ENCODE measurements at regions not wholly inside any gene's neighbourhood (a gene's known extent, or its start where the extent isn't known, plus 50 kb on each side); places are given as distances from the start of the nearest gene placed in this dataset.
A peak's percentile ranks its signal among the peaks of the same experiment; 100 is the strongest.

DNA sequence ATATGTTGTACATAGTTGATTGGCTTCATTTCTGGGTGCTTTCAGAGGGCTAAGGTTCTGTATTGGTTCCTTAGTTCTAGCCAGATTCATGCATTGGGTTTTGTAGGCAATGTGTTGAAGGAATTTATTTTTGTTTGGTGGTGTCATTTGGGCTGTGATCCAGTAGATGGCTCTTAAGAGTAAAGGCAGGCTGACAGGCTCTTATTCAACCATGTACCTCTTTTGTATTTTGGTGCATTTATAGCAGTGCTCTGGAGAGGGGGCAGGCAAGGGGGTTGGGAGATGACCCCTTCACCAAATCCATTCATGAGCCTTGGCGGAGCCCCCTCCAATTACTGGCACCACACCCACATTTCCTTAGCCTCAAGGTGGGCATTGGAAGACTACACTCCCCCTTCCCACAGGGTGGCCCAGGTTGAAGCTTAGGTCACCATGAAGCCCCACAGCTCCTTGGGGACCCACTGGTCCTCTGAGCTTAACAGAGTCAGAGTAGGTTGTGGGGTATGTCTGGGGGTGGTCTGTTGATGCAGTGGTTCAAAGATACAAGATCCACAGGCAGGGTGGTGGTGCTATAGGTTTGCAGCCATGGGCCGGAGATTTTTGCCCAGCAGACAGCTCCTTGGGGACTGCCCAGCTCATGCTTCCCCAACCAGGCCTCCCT, 143.0 kb upstream of the GNPDA2 start:
- Histone ChIP-seq H2BK5ac (ENCODE audit: low read length) (no peak overlapping the region), H2BK15ac (replicated peaks; ENCODE audit: low read depth) (no peak overlapping the region), H3K27ac (ENCODE audit: low read depth, low read length) (no peak overlapping the region), H3K27me3 (ENCODE audit: insufficient read depth, low read length, poor library complexity) (no peaks in the 10 kb centered on the region), H3K9ac (ENCODE audit: low read length) (no peak overlapping the region), H3K4me3 (ENCODE audit: low read length) (no peak overlapping the region), H3K18ac (ENCODE audit: low read length) (no peak overlapping the region), H4K5ac (ENCODE audit: low read length) (no peak overlapping the region), H2AK5ac (ENCODE audit: low read length) (no peak overlapping the region), H3K56ac (ENCODE audit: low read length) (no peak overlapping the region), H3K36me3 (ENCODE audit: control insufficient read depth, insufficient read depth, low read length) (no peaks in the 10 kb centered on the region), H3K4me2 (ENCODE audit: low read length) (no peak overlapping the region), H4K8ac (ENCODE audit: low read depth, low read length) (no peak overlapping the region), H2BK120ac (ENCODE audit: low read depth, low read length) (no peak overlapping the region), H3K79me1 (ENCODE audit: low read length) (no peaks in the 10 kb centered on the region), H3K4ac (ENCODE audit: low read depth, low read length) (no peak overlapping the region), H3K4me1 (ENCODE audit: control insufficient read depth, low read depth, low read length) (no peaks in the 10 kb centered on the region), H3K79me2 (ENCODE audit: control insufficient read depth, insufficient read depth, low read length) (no peaks in the 10 kb centered on the region), H3K23ac (ENCODE audit: low read length) (no peak overlapping the region)
- peak; percentile 48 for DNase-seq
- WGBS (ENCODE audit: extremely low coverage, insufficient coverage, low lambda C conversion rate), result no CpG with 5 or more reads among the region's 2 CpGs

DNA sequence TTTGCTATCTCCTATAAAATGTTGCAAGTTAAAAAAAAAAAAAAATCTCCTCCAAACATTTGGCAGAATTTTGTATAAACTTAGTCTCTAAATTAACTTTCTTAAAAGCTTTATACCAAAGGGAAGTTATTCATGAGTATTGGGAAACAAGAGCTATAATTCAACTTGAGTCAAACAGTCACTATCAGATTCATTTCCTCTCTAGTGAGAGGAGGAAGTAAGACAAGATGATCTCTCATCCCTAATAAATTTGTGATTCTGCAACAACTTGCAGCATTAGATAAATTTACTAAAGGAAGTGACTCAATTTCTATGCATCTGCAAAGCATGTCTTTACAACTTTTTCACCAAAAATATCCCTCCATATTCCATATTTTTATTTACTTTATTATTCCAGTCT, 135.4 kb upstream of the GNPDA2 start:
- H2BK15ac ChIP-seq (replicated peaks; ENCODE audit: low read depth), result no peak overlapping the region
- H2BK120ac ChIP-seq (ENCODE audit: low read depth, low read length), result no peak overlapping the region
- no peaks in the 10 kb centered on the region for H3K36me3 ChIP-seq (ENCODE audit: control insufficient read depth, insufficient read depth, low read length)

DNA sequence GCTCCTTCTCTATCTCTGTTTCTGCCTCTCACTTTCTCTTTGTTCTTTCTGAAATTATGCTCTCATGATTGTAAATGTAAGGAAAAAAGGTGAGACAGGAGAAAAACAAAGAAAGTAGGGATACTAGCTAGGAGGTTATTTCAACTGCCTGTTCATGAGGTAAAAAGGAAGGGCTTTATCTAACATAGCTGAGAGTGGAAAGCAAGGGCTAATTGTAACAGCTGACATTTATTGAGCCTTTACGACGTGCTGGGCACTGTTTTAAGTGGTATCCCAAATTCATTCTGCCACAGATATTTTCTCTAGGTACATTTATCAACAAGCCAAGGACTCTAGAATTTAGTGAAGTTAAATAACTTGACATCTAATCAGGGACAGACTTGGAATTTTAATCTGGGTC, 133.1 kb upstream of the GNPDA2 start:
- H2BK15ac ChIP-seq (replicated peaks; ENCODE audit: low read depth), result no peak overlapping the region
- H4K5ac ChIP-seq (ENCODE audit: low read length), result no peak overlapping the region
- H3K36me3 ChIP-seq (ENCODE audit: control insufficient read depth, insufficient read depth, low read length), result no peaks in the 10 kb centered on the region
- H3K4me1 ChIP-seq (ENCODE audit: control insufficient read depth, low read depth, low read length), result peaks cover 5% of the 10 kb centered on the region
- no peak overlapping the region for H3K23ac ChIP-seq (ENCODE audit: low read length)
- H2BK120ac ChIP-seq (ENCODE audit: low read depth, low read length), result peak overlapping the region; percentile 73
- no peak overlapping the region for H2AK5ac ChIP-seq (ENCODE audit: low read length)
- H3K4me3 ChIP-seq (ENCODE audit: low read length), result no peak overlapping the region
- H2BK5ac ChIP-seq (ENCODE audit: low read length), result no peak overlapping the region
- no peak overlapping the region for H4K8ac ChIP-seq (ENCODE audit: low read depth, low read length)
- no peak overlapping the region for H3K9ac ChIP-seq (ENCODE audit: low read length)
- DNase-seq, result no peak
- no peak overlapping the region for H3K4ac ChIP-seq (ENCODE audit: low read depth, low read length)
- no peaks in the 10 kb centered on the region for H3K27me3 ChIP-seq (ENCODE audit: insufficient read depth, low read length, poor library complexity)
- H3K18ac ChIP-seq (ENCODE audit: low read length), result no peak overlapping the region
- no peak overlapping the region for H3K4me2 ChIP-seq (ENCODE audit: low read length)
- H3K27ac ChIP-seq (ENCODE audit: low read depth, low read length), result no peak overlapping the region
- H3K79me1 ChIP-seq (ENCODE audit: low read length), result no peaks in the 10 kb centered on the region
- H3K79me2 ChIP-seq (ENCODE audit: control insufficient read depth, insufficient read depth, low read length), result no peaks in the 10 kb centered on the region
- no CpG with 5 or more reads among the region's 2 CpGs for WGBS (ENCODE audit: extremely low coverage, insufficient coverage, low lambda C conversion rate)
- no peak overlapping the region for H3K56ac ChIP-seq (ENCODE audit: low read length)

More for the DNA sequence above, 135.4 kb upstream of the GNPDA2 start:
- H3K79me1 ChIP-seq (ENCODE audit: low read length), result no peaks in the 10 kb centered on the region
- H3K27ac ChIP-seq (ENCODE audit: low read depth, low read length), result no peak overlapping the region
- H3K4me3 ChIP-seq (ENCODE audit: low read length), result no peak overlapping the region
- no peak overlapping the region for H4K8ac ChIP-seq (ENCODE audit: low read depth, low read length)
- no peak overlapping the region for H3K18ac ChIP-seq (ENCODE audit: low read length)
- H3K79me2 ChIP-seq (ENCODE audit: control insufficient read depth, insufficient read depth, low read length), result no peaks in the 10 kb centered on the region
- no peak overlapping the region for H3K4ac ChIP-seq (ENCODE audit: low read depth, low read length)
- no peak overlapping the region for H3K4me2 ChIP-seq (ENCODE audit: low read length)
- no peak overlapping the region for H4K5ac ChIP-seq (ENCODE audit: low read length)
- H2AK5ac ChIP-seq (ENCODE audit: low read length), result no peak overlapping the region
- H3K4me1 ChIP-seq (ENCODE audit: control insufficient read depth, low read depth, low read length), result peaks cover 5% of the 10 kb centered on the region
- H3K23ac ChIP-seq (ENCODE audit: low read length), result no peak overlapping the region
- no peak overlapping the region for H3K56ac ChIP-seq (ENCODE audit: low read length)
- H3K27me3 ChIP-seq (ENCODE audit: insufficient read depth, low read length, poor library complexity), result no peaks in the 10 kb centered on the region
- H3K9ac ChIP-seq (ENCODE audit: low read length), result no peak overlapping the region
- no peak overlapping the region for H2BK5ac ChIP-seq (ENCODE audit: low read length)
- no peak for DNase-seq

DNA sequence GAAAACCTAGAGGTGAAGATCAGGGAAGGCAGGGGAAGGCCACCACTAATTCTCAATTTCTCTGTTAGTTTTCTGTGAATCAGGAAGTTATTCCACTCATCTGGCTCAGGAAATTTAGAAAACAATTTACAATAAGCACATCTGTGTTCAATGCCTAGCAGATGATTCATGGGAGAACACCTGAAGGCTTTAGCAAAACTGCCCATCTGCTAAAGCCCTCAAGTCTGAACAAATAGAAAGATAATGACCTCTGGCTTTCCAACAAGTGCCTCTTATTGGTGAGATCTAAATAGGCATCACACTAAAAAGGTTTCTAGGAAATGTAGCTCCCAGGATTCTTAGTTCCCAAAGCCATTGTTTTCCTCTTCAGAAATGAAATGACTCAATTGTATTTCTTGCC, 122.1 kb upstream of the GNPDA2 start:
- Histone ChIP-seq H3K23ac (ENCODE audit: low read length) (no peak overlapping the region), H3K36me3 (ENCODE audit: control insufficient read depth, insufficient read depth, low read length) (no peaks in the 10 kb centered on the region), H3K4me2 (ENCODE audit: low read length) (no peak overlapping the region), H3K27ac (ENCODE audit: low read depth, low read length) (no peak overlapping the region), H3K4me1 (ENCODE audit: control insufficient read depth, low read depth, low read length) (no peaks in the 10 kb centered on the region), H3K27me3 (ENCODE audit: insufficient read depth, low read length, poor library complexity) (no peaks in the 10 kb centered on the region), H3K4ac (ENCODE audit: low read depth, low read length) (no peak overlapping the region), H4K8ac (ENCODE audit: low read depth, low read length) (no peak overlapping the region), H3K18ac (ENCODE audit: low read length) (no peak overlapping the region), H2BK120ac (ENCODE audit: low read depth, low read length) (no peak overlapping the region), H2BK5ac (ENCODE audit: low read length) (no peak overlapping the region), H3K9ac (ENCODE audit: low read length) (no peak overlapping the region), H4K5ac (ENCODE audit: low read length) (no peak overlapping the region), H3K4me3 (ENCODE audit: low read length) (no peak overlapping the region), H3K56ac (ENCODE audit: low read length) (no peak overlapping the region), H3K79me2 (ENCODE audit: control insufficient read depth, insufficient read depth, low read length) (no peaks in the 10 kb centered on the region), H2BK15ac (replicated peaks; ENCODE audit: low read depth) (no peak overlapping the region), H2AK5ac (ENCODE audit: low read length) (no peak overlapping the region), H3K79me1 (ENCODE audit: low read length) (no peaks in the 10 kb centered on the region)
- DNase-seq, result no peak

DNA sequence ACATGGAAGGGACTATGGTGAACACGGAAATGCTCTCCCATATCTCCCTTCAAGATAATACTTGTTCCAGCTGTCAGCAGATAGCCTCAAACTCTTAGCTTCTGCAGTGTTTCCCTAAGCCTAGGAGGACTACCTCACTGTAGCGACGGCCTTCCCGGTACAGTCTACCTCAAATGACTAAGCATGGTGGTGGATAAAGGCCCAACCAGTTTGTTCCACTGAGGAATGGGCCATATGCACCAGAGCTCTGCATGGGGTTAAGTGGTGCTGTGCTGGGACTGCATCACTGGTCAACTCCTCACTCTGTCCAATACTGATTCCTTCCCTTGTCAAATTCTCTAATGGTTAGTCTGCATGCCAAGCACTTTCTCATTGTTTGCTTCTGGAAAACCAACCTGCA, 119.6 kb upstream of the GNPDA2 start:
- H2BK120ac ChIP-seq (ENCODE audit: low read depth, low read length), result no peak overlapping the region
- no peak overlapping the region for H3K4ac ChIP-seq (ENCODE audit: low read depth, low read length)
- no peak overlapping the region for H3K56ac ChIP-seq (ENCODE audit: low read length)
- no peak overlapping the region for H3K4me3 ChIP-seq (ENCODE audit: low read length)
- H3K4me2 ChIP-seq (ENCODE audit: low read length), result no peak overlapping the region
- no peak overlapping the region for H3K18ac ChIP-seq (ENCODE audit: low read length)
- WGBS (ENCODE audit: extremely low coverage, insufficient coverage, low lambda C conversion rate), result no CpG with 5 or more reads among the region's 4 CpGs
- no peak for DNase-seq
- no peak overlapping the region for H2BK5ac ChIP-seq (ENCODE audit: low read length)
- no peak overlapping the region for H4K8ac ChIP-seq (ENCODE audit: low read depth, low read length)
- H3K36me3 ChIP-seq (ENCODE audit: control insufficient read depth, insufficient read depth, low read length), result no peaks in the 10 kb centered on the region
- no peak overlapping the region for H3K9ac ChIP-seq (ENCODE audit: low read length)
- H3K23ac ChIP-seq (ENCODE audit: low read length), result no peak overlapping the region
- no peaks in the 10 kb centered on the region for H3K79me1 ChIP-seq (ENCODE audit: low read length)
- no peak overlapping the region for H2AK5ac ChIP-seq (ENCODE audit: low read length)
- H2BK15ac ChIP-seq (replicated peaks; ENCODE audit: low read depth), result no peak overlapping the region
- no peaks in the 10 kb centered on the region for H3K79me2 ChIP-seq (ENCODE audit: control insufficient read depth, insufficient read depth, low read length)
- no peaks in the 10 kb centered on the region for H3K4me1 ChIP-seq (ENCODE audit: control insufficient read depth, low read depth, low read length)
- no peak overlapping the region for H3K27ac ChIP-seq (ENCODE audit: low read depth, low read length)
- no peaks in the 10 kb centered on the region for H3K27me3 ChIP-seq (ENCODE audit: insufficient read depth, low read length, poor library complexity)
- no peak overlapping the region for H4K5ac ChIP-seq (ENCODE audit: low read length)

DNA sequence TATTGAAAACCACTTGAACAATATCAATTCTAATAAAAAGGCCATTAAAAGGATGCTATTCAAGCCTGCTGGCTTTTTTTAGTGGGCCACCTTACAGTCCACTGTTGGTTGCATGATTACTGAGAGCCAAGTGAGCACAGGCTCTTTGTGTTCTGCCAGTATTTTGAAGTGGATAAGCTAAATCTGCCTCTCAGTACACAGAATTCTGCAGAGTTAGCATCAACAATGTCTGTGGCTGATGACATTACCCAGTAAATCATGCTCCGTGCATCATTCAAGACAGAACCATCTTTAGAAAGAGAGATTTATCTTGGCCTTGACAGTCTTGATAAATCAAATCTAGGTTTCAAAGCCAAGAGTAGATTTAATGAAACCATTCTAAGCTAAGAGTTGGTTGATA, 119.0 kb upstream of the GNPDA2 start:
- Histone ChIP-seq H4K5ac (ENCODE audit: low read length) (no peak overlapping the region), H3K4me3 (ENCODE audit: low read length) (no peak overlapping the region), H2BK15ac (replicated peaks; ENCODE audit: low read depth) (no peak overlapping the region), H2BK120ac (ENCODE audit: low read depth, low read length) (no peak overlapping the region), H3K79me2 (ENCODE audit: control insufficient read depth, insufficient read depth, low read length) (no peaks in the 10 kb centered on the region), H3K27me3 (ENCODE audit: insufficient read depth, low read length, poor library complexity) (no peaks in the 10 kb centered on the region), H4K8ac (ENCODE audit: low read depth, low read length) (no peak overlapping the region), H3K4me1 (ENCODE audit: control insufficient read depth, low read depth, low read length) (no peaks in the 10 kb centered on the region), H3K56ac (ENCODE audit: low read length) (no peak overlapping the region), H3K79me1 (ENCODE audit: low read length) (no peaks in the 10 kb centered on the region), H3K23ac (ENCODE audit: low read length) (no peak overlapping the region), H3K36me3 (ENCODE audit: control insufficient read depth, insufficient read depth, low read length) (no peaks in the 10 kb centered on the region), H2BK5ac (ENCODE audit: low read length) (no peak overlapping the region), H3K18ac (ENCODE audit: low read length) (no peak overlapping the region), H3K9ac (ENCODE audit: low read length) (no peak overlapping the region), H2AK5ac (ENCODE audit: low read length) (no peak overlapping the region), H3K4me2 (ENCODE audit: low read length) (no peak overlapping the region), H3K27ac (ENCODE audit: low read depth, low read length) (no peak overlapping the region), H3K4ac (ENCODE audit: low read depth, low read length) (no peak overlapping the region)
- DNase-seq, result no peak
- WGBS (ENCODE audit: extremely low coverage, insufficient coverage, low lambda C conversion rate), result no CpG with 5 or more reads among the region's 1 CpG

Data from mesendoderm (in vitro differentiated cells).